H54 (cell line): ENCODE measurements at regions not wholly inside any gene's neighbourhood (a gene's known extent, or its start where the extent isn't known, plus 50 kb on each side); places are given as distances from the start of the nearest gene placed in this dataset.

Experiments used
- DNase-seq: peaks from one replicate; pipeline ENCODE4 v3.0.0; 2011; ENCODE audit warnings: low spot score, mixed read lengths; ENCODE audit not compliant: insufficient read length
- FAIRE-seq: peaks from 3 replicates; lab custom pipeline; 2011; peaks lifted over from hg19 to GRCh38; lab: Jason Lieb, UNC
- POLR2A ChIP-seq: IDR thresholded peaks from 2 replicates; pipeline ENCODE4 v1.6.1; 2011; ENCODE audit warnings: low read depth, mild to moderate bottlenecking, low read length

DNA sequence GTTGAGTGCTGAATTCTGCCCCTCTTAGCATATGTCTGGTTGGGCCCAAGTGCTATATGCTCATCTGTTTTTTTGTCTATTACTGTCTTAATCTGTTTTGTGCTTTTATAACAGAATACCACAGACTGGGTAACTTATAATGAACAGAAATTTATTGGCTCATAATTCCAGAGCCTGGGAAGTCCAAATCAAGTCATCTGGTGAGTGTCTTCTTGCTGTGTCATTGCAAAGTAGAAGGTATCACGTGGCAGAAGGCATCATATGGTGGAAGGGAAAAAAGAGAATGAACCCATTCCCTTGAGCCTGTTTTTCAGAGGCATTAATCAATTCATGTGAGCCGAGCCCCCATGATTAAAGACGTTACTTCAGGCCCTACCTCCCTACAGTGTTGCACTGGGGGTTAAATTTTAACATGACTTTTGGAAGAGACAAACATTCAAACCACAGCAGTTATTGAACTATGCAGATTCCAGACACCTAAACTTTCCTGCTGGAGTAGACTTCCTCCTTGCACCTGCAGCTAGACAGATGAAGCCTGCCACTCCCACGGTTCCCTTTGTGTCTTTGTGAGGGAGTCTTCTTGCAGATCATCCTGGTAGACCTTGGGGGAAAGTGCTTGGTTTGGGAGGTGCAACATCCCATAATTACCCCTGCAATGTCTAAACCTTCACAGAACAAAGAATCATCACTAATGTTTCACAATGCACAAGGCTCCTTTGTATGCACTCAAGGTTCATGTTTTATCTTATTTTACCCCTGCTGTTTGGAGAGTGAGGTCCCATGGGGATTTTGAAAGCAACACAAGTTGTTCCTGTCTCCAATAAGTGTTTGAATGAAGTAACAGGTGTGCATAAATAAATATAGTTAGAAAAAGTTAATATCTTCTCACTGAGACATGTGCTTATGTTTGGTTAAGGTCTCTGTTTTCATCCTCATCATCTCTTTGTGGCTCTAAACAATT lies 64.7 kb upstream of the XCR1 start:
- TF ChIP-seq POLR2A, result no peak
- FAIRE-seq (no peak), DNase-seq (no peak)

GRCh38 chr3:46091046-46091445 lies 63.8 kb upstream of the XCR1 start:
- no peak for DNase-seq
- no peak for FAIRE-seq
- TF ChIP-seq POLR2A, result no peak

DNA sequence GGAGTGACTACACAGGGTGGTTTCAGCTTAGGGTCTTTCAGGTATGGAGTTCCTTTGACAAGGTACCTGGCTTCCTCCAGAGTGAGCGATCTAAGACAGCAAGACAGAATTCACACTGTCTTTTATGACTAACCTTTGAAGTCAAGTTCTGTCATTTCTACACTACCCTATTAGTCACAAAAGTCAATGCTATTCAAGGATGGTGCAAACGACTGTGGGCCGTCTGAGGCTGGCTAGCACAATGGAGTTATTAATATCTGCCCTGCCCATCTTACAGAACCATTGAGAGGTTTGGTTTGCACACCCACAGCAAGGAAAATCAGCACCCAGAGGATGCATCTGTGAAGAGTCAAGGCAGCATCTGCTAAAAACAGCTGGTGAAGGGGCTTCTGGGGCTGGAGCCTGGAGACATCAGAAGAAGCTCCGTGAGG lies 62.9 kb upstream of the XCR1 start:
- no peak for TF ChIP-seq POLR2A
- FAIRE-seq, result no peak
- DNase-seq, result no peak

GRCh38 chr3:46089237-46090011 lies 62.1 kb upstream of the XCR1 start:
- TF ChIP-seq POLR2A, result no peak
- DNase-seq (peak; percentile 72), FAIRE-seq (peak; percentile 93)

DNA sequence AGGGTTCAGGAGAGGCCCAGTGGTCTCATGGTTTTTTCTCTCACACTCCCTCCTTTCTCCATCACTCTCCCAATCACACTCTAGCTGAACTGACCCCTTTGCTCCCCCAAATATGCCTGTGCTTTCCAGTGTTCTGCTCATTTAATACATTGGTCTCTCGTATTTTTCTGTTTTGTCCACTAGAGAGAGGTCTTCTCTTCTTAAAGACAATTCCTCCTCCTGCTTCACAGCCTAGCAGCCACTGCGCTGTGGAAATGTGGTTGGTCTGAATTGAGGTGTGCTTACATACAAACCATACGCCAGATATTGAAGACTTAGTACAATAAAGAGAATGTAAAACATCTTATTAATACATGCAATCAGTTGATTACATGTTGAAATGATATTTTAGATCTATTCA lies 60.6 kb upstream of the XCR1 start:
- no peak for FAIRE-seq
- TF ChIP-seq POLR2A, result no peak
- DNase-seq, result no peak

DNA sequence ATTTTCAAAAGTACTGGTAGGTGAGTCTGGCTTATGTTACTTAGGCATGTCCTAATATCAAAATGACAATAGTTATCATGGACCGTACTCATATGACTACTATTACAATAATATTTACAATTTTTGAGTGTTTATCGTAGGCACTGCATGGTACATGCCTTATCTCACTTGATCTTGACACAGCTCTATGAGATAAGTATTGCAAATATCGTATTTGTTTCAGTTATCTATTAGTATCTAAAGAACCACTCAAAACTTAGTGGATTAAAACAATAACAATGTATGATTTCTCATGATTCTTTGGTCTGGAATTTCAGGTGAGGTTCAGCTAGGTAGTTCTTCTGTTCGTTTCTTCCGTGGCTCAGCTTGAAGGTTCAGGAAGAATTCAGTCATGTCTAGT lies 59.7 kb upstream of the XCR1 start:
- FAIRE-seq (no peak), DNase-seq (no peak)
- TF ChIP-seq POLR2A, result no peak

DNA sequence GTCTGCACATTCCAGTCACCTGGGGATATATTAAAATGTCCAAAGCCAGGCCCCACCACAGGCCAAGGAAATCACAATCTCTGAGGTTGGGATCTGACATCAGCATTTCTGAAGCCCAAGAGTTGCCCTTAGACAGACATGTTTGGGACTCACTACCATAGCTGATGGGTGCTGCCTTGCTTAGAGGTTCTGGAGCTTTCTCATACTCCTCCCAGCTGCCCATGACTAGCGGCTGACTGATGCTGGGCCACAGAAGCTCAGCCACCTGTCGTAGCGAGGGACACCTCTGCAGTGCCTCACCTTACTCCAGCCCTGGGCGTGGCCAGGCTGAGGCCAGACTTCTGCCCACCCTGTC lies 58.8 kb upstream of the XCR1 start:
- FAIRE-seq (no peak), DNase-seq (no peak)
- no peak for TF ChIP-seq POLR2A

DNA sequence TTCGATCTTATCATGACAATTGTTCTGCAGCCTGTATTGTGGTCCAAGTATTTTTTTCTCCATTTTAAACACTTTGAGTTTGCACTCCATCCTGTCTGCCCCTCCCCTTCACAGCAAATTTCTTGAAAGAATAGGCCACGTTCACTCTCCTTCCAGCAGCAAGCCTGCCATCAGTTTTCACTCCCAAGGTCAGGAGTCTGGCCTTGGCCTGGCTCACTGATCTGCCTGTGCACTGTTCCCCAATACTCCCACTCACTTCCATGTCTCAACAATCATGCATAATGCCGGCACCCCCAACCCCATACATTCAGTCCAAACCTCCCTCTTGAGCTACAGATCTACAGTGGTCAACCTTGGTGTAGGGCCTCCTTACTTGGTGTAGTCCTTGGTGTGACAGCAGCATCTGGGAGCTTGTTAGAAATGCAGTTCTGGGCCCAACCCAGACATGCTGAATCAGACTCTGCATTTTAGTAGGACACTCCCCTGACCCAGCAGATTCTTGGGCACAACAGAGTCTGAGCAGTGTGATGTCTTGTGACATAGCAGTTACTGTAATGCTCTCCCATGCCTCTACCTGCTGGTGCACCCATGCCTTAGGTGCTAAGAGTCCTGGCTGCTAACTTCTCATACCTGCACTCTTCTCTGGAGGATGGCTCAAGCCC lies 58.3 kb upstream of the XCR1 start:
- TF ChIP-seq POLR2A, result no peak
- no peak for FAIRE-seq
- DNase-seq, result no peak

DNA sequence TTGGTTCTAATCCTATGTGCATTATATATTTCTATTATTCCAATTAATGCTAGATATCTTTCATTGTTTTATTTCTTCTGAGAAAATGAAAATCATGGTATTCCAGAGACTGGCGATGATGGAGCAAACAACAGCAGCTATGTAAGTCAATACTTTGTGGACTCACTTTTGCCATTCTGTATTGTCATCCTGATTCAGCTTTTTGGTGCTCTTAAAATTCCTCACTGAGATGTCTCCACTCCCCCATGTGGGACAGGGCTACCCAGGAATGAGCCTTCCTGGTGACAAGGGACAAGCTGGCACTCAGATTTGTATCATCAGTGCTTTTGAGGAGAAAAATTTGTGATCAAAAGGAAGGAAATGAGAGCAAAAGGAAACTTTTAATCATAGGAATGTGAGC lies 56.7 kb upstream of the XCR1 start:
- FAIRE-seq (no peak), DNase-seq (no peak)
- TF ChIP-seq POLR2A, result no peak

DNA sequence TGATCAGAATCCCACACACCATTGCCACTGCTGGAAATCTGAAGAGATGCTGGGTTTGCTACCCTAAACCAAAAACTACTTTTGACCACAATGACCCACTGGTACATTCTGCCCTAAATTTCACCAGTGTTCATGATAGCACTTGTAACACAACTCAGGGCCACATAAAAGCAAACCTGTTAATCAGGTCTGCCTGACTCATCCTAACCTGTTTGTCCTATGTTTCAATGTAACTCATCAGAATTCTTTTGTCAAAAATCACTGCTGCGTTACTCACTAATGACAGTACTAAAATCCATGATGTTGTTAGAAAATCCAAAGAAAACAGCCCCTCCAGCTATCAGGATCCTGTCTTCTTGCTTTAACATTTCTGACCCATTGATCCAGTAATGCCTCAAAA lies 55.6 kb upstream of the XCR1 start:
- DNase-seq (no peak), FAIRE-seq (no peak)
- TF ChIP-seq POLR2A, result no peak

GRCh38 chr3:46082021-46082420 lies 54.7 kb upstream of the XCR1 start:
- DNase-seq, result no peak
- FAIRE-seq, result no peak
- TF ChIP-seq POLR2A, result no peak

GRCh38 chr3:46080969-46081345 lies 53.7 kb upstream of the XCR1 start:
- TF ChIP-seq POLR2A, result no peak
- FAIRE-seq (no peak), DNase-seq (no peak)

DNA sequence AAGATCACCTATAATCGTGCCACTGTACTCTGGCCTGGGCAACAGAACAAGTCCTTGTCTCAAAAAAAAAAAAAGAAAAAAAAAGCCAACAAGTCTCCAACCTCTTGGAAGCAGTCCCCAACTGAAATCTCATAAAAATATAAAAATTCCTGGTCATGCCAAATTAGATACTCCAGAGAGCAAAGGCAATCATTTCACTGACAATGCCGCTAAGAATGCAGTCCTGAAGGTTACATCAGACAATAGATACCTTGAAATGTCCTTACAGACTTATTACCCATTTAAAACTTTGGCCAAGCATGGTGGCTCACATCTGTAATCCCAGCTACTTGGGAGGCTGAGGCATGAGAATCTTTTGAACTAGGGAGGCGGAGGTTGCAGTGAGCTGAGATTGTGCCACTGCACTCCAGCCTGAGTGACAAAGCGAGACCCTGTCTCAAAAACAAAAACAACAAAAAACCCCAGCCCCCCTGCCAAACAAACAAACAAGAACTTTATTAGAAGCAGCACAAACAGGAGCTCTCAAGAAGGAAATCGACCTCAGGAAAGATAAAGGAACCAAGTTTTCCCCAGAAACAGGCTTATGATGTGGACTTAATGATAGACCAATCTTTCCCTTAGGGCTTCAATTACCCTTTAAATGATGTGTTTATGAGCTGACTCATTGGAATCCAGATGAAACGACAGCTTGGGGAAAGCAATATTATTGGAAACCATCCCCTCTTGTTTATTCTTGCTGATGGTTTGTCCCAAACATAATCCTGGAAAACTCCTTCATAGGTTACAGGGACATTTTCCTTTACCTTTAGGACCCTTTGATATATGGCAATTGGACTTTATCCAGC lies 53.1 kb upstream of the XCR1 start:
- DNase-seq (no peak), FAIRE-seq (no peak)
- no peak for TF ChIP-seq POLR2A
